ENCODE measurements at regions not wholly inside any gene's neighbourhood (a gene's known extent, or its start where the extent isn't known, plus 50 kb on each side); places are given as distances from the start of the nearest gene placed in this dataset.
"Not testable (repeated sequence)": the region's sequence is repeated elsewhere in the genome, so short reads cannot be mapped to it uniquely, and the experiment has no call there.

- no peak for DNase-seq (ENCODE audit: low read depth in 2 of 3, low spot score in 1 of 3)
Measured at GRCh38 chr5:44942524-44943001, 133.8 kb downstream of the MRPS30 start.

GRCh38 chr5:44943647-44944046 is 134.9 kb downstream of the MRPS30 start:
- DNase-seq (ENCODE audit: low read depth in 2 of 3, low spot score in 1 of 3): no peak

- DNase-seq (ENCODE audit: low read depth in 2 of 3, low spot score in 1 of 3): no peak
Measured at GRCh38 chr5:44945743-44946142, 137.0 kb downstream of the MRPS30 start.

GRCh38 chr5:44949687-44950086 is 140.9 kb downstream of the MRPS30 start:
- DNase-seq (ENCODE audit: low read depth in 2 of 3, low spot score in 1 of 3): no peak

- DNase-seq (ENCODE audit: low read depth in 2 of 3, low spot score in 1 of 3): no peak
Measured at GRCh38 chr5:44951371-44951770, 142.6 kb downstream of the MRPS30 start.

- DNase-seq (ENCODE audit: low read depth in 2 of 3, low spot score in 1 of 3): no peak
Measured at GRCh38 chr5:44952376-44952775, 143.6 kb downstream of the MRPS30 start.

GRCh38 chr5:44953078-44953477 is 144.3 kb downstream of the MRPS30 start:
- no peak for DNase-seq (ENCODE audit: low read depth in 2 of 3, low spot score in 1 of 3)

GRCh38 chr5:44958943-44959454 is 150.3 kb downstream of the MRPS30 start:
- DNase-seq (ENCODE audit: low read depth in 2 of 3, low spot score in 1 of 3): not testable (repeated sequence)

GRCh38 chr5:44969825-44970224 is 161.1 kb downstream of the MRPS30 start:
- DNase-seq (ENCODE audit: low read depth in 2 of 3, low spot score in 1 of 3): no peak

GRCh38 chr5:44970963-44971362 is 162.2 kb downstream of the MRPS30 start:
- not testable (repeated sequence) for DNase-seq (ENCODE audit: low read depth in 2 of 3, low spot score in 1 of 3)

- DNase-seq (ENCODE audit: low read depth in 2 of 3, low spot score in 1 of 3): no peak
Measured at GRCh38 chr5:44974813-44975212, 166.1 kb downstream of the MRPS30 start.

GRCh38 chr5:44981708-44982107 is 173.0 kb downstream of the MRPS30 start:
- no peak for DNase-seq (ENCODE audit: low read depth in 2 of 3, low spot score in 1 of 3)

- DNase-seq (ENCODE audit: low read depth in 2 of 3, low spot score in 1 of 3): no peak
Measured at GRCh38 chr5:44983006-44983405, 174.3 kb downstream of the MRPS30 start.

- DNase-seq (ENCODE audit: low read depth in 2 of 3, low spot score in 1 of 3): no peak
Measured at GRCh38 chr5:44987026-44987425, 178.3 kb downstream of the MRPS30 start.

- DNase-seq (ENCODE audit: low read depth in 2 of 3, low spot score in 1 of 3): no peak
Measured at GRCh38 chr5:44991693-44992092, 182.9 kb downstream of the MRPS30 start.

GRCh38 chr5:44993286-44993685 is 184.5 kb downstream of the MRPS30 start:
- no peak for DNase-seq (ENCODE audit: low read depth in 2 of 3, low spot score in 1 of 3)

- no peak for DNase-seq (ENCODE audit: low read depth in 2 of 3, low spot score in 1 of 3)
Measured at GRCh38 chr5:44997506-44997905, 188.8 kb downstream of the MRPS30 start.

- not testable (repeated sequence) for DNase-seq (ENCODE audit: low read depth in 2 of 3, low spot score in 1 of 3)
Measured at GRCh38 chr5:45007102-45007501, 198.4 kb downstream of the MRPS30 start.

GRCh38 chr5:45017568-45017967 is 208.8 kb downstream of the MRPS30 start:
- DNase-seq (ENCODE audit: low read depth in 2 of 3, low spot score in 1 of 3): no peak

- DNase-seq (ENCODE audit: low read depth in 2 of 3, low spot score in 1 of 3): no peak
Measured at GRCh38 chr5:45029553-45029952, 220.8 kb downstream of the MRPS30 start.

- DNase-seq (ENCODE audit: low read depth in 2 of 3, low spot score in 1 of 3): no peak
Measured at GRCh38 chr5:45035991-45036390, 227.2 kb downstream of the MRPS30 start.

GRCh38 chr5:45037927-45038326 is 229.2 kb downstream of the MRPS30 start:
- DNase-seq (ENCODE audit: low read depth in 2 of 3, low spot score in 1 of 3): no peak

GRCh38 chr5:45038366-45038987 is 229.7 kb downstream of the MRPS30 start:
- no peak for DNase-seq (ENCODE audit: low read depth in 2 of 3, low spot score in 1 of 3)

All from stimulated activated CD4-positive, alpha-beta T cell treated with anti-CD3 and anti-CD28 coated beads, Interleukin-12 subunit alpha, Interleukin-12 subunit beta, amount 100 ng/mL, for 48 hours (primary cell).